MV-4-11 (cell line): ENCODE measurements at regions not wholly inside any gene's neighbourhood (a gene's known extent, or its start where the extent isn't known, plus 50 kb on each side); places are given as distances from the start of the nearest gene placed in this dataset.
"Not testable (repeated sequence)": the region's sequence is repeated elsewhere in the genome, so short reads cannot be mapped to it uniquely, and the experiment has no call there.

Experiments used
- DNase-seq: peaks from one replicate; lab custom pipeline; 2025; lab: John Stamatoyannopoulos, UW

DNA sequence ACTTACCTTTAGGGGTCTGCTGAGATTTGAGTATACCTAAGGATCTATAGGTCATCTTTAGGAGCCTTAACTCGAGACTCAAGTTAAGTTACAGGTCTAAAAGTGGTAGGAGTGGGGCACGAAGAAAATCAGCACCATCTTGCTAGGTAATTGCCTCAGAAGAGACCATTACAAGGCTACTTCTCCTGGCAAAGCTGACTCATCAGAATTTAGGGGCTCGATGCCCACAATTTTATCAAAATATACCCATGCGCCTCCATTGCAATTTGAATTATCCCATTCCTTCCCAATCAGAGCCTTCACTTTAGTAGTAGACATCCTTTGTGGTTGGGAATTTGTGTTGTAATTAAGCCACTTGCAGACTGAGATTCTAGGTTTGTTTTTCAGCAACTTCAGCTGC is 1994.3 kb downstream of the MRPL39 start:
- DNase-seq = no peak

- DNase-seq = no peak
Observed at GRCh38 chr21:23612210-23612609, 1995.1 kb downstream of the MRPL39 start.

GRCh38 chr21:23607782-23608431 is 1999.4 kb downstream of the MRPL39 start:
- no peak for DNase-seq

- DNase-seq = no peak
Observed at GRCh38 chr21:23601549-23601948, 2005.7 kb downstream of the MRPL39 start.

GRCh38 chr21:23593582-23593981 is 2013.7 kb downstream of the MRPL39 start:
- DNase-seq = no peak

DNA sequence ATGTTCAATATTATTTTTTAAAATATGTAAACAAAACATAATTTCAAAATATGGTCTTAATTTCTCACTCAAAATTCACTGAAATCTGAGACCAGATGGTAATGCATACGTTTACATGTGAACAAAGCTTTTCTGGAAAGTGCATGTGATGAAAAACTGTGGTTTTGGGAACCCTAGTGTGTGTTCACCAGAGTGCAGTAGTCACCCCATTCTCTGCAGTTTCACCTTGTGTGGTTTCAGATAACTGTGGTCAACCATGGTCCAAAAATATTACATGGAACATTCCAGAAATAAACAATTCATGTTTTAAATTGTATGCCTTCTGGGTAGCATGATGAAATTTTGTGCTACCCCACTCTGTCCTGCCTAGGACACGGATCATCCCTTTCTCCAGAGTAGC is 2021.9 kb downstream of the MRPL39 start:
- DNase-seq = peak; percentile 12

GRCh38 chr21:23579573-23579972 is 2027.7 kb downstream of the MRPL39 start:
- no peak for DNase-seq

- DNase-seq = no peak
Observed at GRCh38 chr21:23578027-23578426, 2029.3 kb downstream of the MRPL39 start.

GRCh38 chr21:23574932-23575331 is 2032.3 kb downstream of the MRPL39 start:
- DNase-seq = no peak

GRCh38 chr21:23548924-23549323 is 2058.4 kb downstream of the MRPL39 start:
- DNase-seq = not testable (repeated sequence)

DNA sequence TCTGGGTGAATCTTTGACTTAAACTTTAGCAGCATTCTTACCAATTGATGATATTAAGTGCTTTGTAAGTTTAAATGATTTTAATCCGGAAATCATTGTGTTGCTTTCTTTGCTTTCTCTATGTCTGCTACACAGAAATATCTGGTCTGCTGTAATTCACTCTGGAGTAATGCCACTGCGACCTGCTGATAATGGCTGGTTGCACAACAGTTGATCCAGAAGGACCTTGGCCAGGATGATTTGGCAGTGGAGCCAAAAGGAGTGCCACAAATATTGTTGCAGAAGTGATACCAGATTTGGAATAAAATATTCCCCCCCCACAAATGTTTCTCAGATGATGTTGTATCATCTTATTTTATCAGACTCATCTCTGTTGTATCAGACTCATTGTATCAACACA is 2063.9 kb downstream of the MRPL39 start:
- no peak for DNase-seq

GRCh38 chr21:23542097-23542496 is 2065.2 kb downstream of the MRPL39 start:
- no peak for DNase-seq

- no peak for DNase-seq
Observed at GRCh38 chr21:23541571-23541970, 2065.7 kb downstream of the MRPL39 start.

DNA sequence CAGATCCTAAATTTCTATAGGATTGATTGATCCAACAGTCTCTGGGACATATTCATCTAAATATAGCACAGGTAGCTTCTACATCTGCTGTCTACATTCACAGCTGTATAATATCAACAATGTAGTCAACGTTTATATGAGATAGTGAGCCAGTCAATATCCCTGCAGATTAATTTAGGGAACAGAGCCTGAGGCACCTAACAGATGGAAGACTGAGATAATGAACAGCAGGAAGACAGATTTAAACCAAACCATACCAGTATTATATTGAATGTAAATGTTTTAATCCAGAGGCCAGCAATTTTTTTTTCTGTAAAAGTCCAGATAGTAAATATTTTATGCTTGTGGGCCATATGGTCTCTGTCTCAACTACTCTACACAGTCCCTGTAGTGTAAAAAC is 2072.4 kb downstream of the MRPL39 start:
- DNase-seq = no peak

- no peak for DNase-seq
Observed at GRCh38 chr21:23531444-23531843, 2075.8 kb downstream of the MRPL39 start.

DNA sequence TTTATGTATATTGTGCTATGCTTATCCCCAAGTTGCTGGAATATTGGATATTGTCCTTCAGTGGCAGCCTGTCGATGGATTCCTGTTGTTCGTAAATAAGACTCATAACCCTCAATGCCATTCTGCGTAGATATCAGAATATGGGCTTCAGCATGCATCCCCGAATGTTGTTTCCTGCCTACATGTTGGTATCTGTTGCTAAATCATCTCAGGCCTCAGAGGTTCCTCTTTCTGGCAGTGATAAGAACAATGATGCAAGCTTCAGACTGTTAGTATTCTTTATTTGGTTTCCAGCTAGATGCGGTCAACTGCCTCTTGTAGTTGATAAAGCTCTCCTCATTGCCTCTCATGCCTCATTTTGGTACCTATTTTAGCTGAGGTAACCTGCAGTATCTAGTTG is 2082.6 kb downstream of the MRPL39 start:
- DNase-seq = peak; percentile 96

DNA sequence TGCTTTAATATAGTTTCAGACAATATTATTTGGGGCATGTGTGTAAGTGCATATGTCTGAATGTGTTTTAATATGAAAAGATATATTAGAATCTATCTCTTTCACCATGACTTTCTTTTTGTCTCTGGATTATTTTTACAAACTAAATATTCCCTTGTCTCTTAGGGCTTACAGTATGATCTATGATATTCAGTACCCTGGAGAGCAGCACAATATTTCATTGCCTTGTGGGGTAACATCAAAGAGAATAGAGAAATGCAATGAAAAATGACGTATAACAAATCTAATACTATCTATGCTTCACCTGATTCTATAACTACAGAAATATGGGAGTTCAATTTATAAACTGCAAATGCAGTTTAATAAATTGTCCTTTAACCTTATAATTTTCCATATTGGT is 2084.5 kb downstream of the MRPL39 start:
- DNase-seq = peak; percentile 7

DNA sequence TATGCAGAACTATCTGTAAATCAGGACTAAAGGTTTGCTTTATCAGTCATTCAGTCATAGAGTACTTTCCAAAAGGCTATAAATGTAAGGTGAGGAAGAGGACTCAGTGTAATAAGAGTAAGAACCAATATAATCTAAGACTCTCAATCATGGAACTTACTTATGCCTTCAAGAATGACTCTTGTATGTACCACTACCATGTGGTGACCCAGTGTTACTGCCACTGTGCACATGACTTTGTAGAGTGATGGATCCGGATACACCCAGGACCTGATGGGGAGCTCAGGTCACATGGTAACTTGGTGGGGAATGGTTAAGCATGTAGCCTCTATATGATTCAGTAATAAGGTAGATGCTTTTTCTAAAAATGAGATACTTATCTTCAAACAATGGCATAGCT is 2099.8 kb downstream of the MRPL39 start:
- no peak for DNase-seq

DNA sequence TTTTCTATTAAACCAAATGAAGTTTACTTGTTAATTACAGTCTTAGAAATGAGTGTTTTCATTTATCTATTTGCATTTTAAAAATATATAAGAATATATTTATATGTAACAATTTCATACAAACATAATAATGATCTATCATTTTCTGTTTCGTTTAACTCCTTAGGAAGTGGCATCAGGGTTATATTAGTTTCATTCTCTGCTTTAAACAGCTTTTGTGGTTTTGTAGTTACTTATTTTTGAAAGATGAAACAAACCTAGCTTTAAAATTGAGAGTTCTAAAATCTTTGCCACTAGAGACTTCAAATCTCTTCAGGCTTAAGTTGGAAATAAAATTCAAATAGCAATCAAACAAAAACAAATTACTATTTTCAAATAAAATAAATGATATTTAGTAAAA is 2110.6 kb downstream of the MRPL39 start:
- no peak for DNase-seq

DNA sequence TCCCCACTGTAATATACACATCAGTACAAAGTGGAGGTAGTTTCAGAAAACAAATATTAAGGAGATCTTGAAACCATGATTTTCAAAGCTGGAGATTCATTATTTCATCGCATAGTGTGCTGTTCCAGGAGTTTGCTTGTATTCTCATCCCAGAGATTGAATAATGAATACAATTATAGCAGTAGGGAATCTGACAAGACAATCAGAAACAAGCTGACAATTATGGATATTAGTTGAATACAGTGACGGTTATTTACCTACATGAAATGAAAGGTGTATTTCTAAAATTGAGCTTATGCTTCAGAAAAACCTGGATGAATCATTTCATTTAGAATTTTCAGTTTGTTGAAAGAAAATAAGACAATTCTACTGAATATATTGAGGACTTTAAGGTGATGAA is 2119.0 kb downstream of the MRPL39 start:
- no peak for DNase-seq

DNA sequence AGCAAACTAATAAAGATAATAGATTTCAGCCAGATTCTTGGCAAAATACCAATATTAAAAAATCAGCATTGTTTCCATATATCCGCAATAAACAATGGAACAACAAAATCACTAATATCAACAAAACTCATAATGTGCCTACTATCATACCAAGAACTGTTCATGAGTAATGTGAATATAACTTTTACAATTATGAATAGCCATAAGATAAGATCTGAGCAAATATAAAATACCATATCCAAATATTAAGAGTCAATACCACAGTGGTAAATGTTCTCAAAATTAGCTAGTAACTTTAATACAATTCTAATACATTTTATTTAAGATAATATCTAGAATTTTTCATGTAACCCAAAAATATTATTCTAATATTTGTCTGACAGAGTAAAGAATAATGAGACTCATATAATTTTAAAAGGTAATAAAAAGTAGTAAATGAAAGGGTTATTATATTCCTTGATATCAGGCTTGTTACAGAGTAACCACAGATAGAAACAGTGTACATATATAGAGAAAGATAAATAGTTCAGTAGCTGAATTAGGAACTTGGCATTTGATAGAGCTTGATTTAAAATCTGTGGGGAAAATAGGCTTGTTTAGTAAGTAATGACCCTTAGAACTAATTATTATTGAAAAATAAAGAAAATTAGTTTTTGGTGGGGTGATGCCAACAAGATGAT is 2126.6 kb downstream of the MRPL39 start:
- no peak for DNase-seq

DNA sequence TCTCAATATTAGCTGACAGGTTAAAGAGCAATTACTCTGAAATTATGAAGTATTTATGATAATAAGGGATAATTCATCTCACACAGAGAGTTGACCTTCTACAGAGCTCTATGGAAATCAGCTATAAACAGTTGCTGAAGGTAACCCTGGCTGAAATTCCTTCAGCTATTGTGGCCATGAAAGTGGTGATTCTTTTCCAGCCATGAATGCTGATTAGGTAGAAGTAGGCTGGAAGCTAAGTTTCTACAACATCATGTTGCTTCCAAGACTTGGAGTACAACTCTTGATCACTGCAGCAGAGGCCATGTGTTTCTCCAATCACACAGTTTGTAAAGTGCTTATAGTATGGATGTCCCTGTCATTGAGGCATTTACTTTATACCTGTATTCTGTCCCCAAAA is 2128.9 kb downstream of the MRPL39 start:
- no peak for DNase-seq

GRCh38 chr21:23475281-23476219 is 2131.7 kb downstream of the MRPL39 start:
- DNase-seq = no peak
